Body of pancreas (tissue), 4 donors: ENCODE measurements at regions not wholly inside any gene's neighbourhood (a gene's known extent, or its start where the extent isn't known, plus 50 kb on each side); places are given as distances from the start of the nearest gene placed in this dataset.
A peak's percentile ranks its signal among the peaks of the same experiment; 100 is the strongest.
"Not testable (repeated sequence)": the region's sequence is repeated elsewhere in the genome, so short reads cannot be mapped to it uniquely, and the experiment has no call there.

Source experiments
- ATAC-seq: fragments of 150-250 bp; one replicate; pipeline ENCODE4 v1.9.1; 2016
- DNase-seq, 4 donors: peaks; one replicate each; pipeline ENCODE4 v3.0.0-alpha.2; 2019
- H3K27ac ChIP-seq, 4 donors: fragments of 200-600 bp; sonication (generic); 1 replicate in 3 of 4; 2 replicates in 1 of 4; pipeline versions ENCODE4 v1.5.1 to v1.6.1; 2016 to 2019; ENCODE audit warnings: mild to moderate bottlenecking in 1 of 4, mixed read lengths in 1 of 4, moderate library complexity in 1 of 4
- H3K27me3 ChIP-seq, 2 donors: fragments of 200-600 bp; sonication (generic); one replicate each; pipeline ENCODE4 v1.6.0; 2016; ENCODE audit warnings: mild to moderate bottlenecking in 1 of 2
- H3K36me3 ChIP-seq, 2 donors: fragments of 200-600 bp; sonication (generic); replicated peaks in 1 of 2; 2 replicates each; pipeline ENCODE4 v1.5.1; 2016; ENCODE audit warnings: low read depth in 2 of 2; ENCODE audit not compliant: insufficient read depth in 1 of 2
- H3K4me1 ChIP-seq: fragments of 200-600 bp; sonication (generic); one replicate; pipeline ENCODE4 v1.6.0; 2016
- H3K4me3 ChIP-seq, 2 donors: fragments of 200-600 bp; sonication (generic); 1 replicate in 1 of 2; 2 replicates in 1 of 2; pipeline ENCODE4 v1.5.1; 2016 to 2019
- H3K9me3 ChIP-seq, 3 donors: fragments of 200-600 bp; sonication (generic); 1 replicate in 2 of 3; 2 replicates in 1 of 3; pipeline ENCODE4 v1.5.1; 2016
- CTCF ChIP-seq, 7 experiments: fragments of 450-650 bp in 4 of 7; fragments of 200-600 bp in 3 of 7; sonication (generic) in 3 of 7; IDR thresholded peaks; one replicate each; pipeline ENCODE4 v1.5.1; 2016 to 2019; ENCODE audit warnings: antibody characterized with exemption in 7 of 7
- POLR2A ChIP-seq, 3 donors: fragments of 450-650 bp; IDR thresholded peaks; one replicate each; pipeline ENCODE4 v1.6.1; 2016; ENCODE audit warnings: antibody characterized with exemption in 3 of 3, mild to moderate bottlenecking in 2 of 3
- WGBS, 2 donors: methylation state at CpG; one replicate each; pipeline ENCODE4 v1.1.5; 2017; 5-methylcytosine and 5-hydroxymethylcytosine counted together
- intact Hi-C: fragments of 100-400 bp; cut with DNase I; formaldehyde crosslinking; loops from one replicate; pipeline ENCODE4 v1.15.1; 2023

- intact Hi-C loops = no loop called here
- Histone ChIP-seq H3K36me3 (no peaks in the 10 kb centered on the region), H3K27me3 (no peaks in the 10 kb centered on the region), H3K27ac (no peak overlapping the region), H3K4me3 (no peak overlapping the region), H3K4me1 (no peaks in the 10 kb centered on the region), H3K9me3 (no peaks in the 10 kb centered on the region)
- no peak for TF ChIP-seq POLR2A (IDR thresholded peaks at IDR 0.05)
- no peak for TF ChIP-seq CTCF (IDR thresholded peaks at IDR 0.05)
- DNase-seq = no peak
- no peak for ATAC-seq
Measured at GRCh38 chr2:53033411-53033810, 734.2 kb upstream of the CHAC2 start.

GRCh38 chr2:53028746-53029423 is 738.7 kb upstream of the CHAC2 start:
- Histone ChIP-seq H3K4me3 (no peak overlapping the region), H3K27me3 (no peaks in the 10 kb centered on the region), H3K27ac (no peak overlapping the region), H3K9me3 (no peaks in the 10 kb centered on the region), H3K36me3 (no peaks in the 10 kb centered on the region), H3K4me1 (no peaks in the 10 kb centered on the region)
- intact Hi-C loops = no loop called here
- 89% methylated on average over 6 of the region's 6 CpGs for WGBS, 2 donors
- ATAC-seq = no peak
- DNase-seq = no peak
- TF ChIP-seq CTCF (IDR thresholded peaks at IDR 0.05) (no peak), POLR2A (IDR thresholded peaks at IDR 0.05) (no peak)

GRCh38 chr2:53028225-53028624 is 739.4 kb upstream of the CHAC2 start:
- Histone ChIP-seq H3K4me1 (no peaks in the 10 kb centered on the region), H3K27ac (no peak overlapping the region)
- intact Hi-C loops = no loop called here

GRCh38 chr2:53022248-53022647 is 745.4 kb upstream of the CHAC2 start:
- H3K27me3 ChIP-seq, H3K4me3 ChIP-seq, H3K9me3 ChIP-seq, H3K4me1 ChIP-seq, DNase-seq, H3K27ac ChIP-seq, intact Hi-C loops, ATAC-seq, H3K36me3 ChIP-seq: not testable (repeated sequence)
- WGBS, 2 donors = 89 to 92% methylated on average over 4 of the region's 4 CpGs

More at GRCh38 chr2:53028225-53028624, 739.4 kb upstream of the CHAC2 start:
- Histone ChIP-seq H3K9me3 (no peaks in the 10 kb centered on the region), H3K4me3 (no peak overlapping the region), H3K27me3 (no peaks in the 10 kb centered on the region), H3K36me3 (no peaks in the 10 kb centered on the region)
- TF ChIP-seq CTCF (IDR thresholded peaks at IDR 0.05) = no peak
- no peak for TF ChIP-seq POLR2A (IDR thresholded peaks at IDR 0.05)
- no peak for DNase-seq
- peak; percentile 30 for ATAC-seq

- intact Hi-C loops = no loop called here
- 89 to 97% methylated on average over 2 of the region's 2 CpGs for WGBS, 2 donors
- TF ChIP-seq POLR2A (IDR thresholded peaks at IDR 0.05) (no peak), CTCF (IDR thresholded peaks at IDR 0.05) (no peak)
Measured at GRCh38 chr2:53021828-53022227, 745.8 kb upstream of the CHAC2 start.

More at GRCh38 chr2:53021828-53022227, 745.8 kb upstream of the CHAC2 start:
- H3K4me1 ChIP-seq = no peaks in the 10 kb centered on the region
- no peaks in the 10 kb centered on the region for H3K27me3 ChIP-seq
- ATAC-seq (no peak), DNase-seq (no peak)
- H3K27ac ChIP-seq = no peak overlapping the region
- H3K9me3 ChIP-seq = no peaks in the 10 kb centered on the region
- no peaks in the 10 kb centered on the region for H3K36me3 ChIP-seq
- no peak overlapping the region for H3K4me3 ChIP-seq
